ENCODE measurements at regions not wholly inside any gene's neighbourhood (a gene's known extent, or its start where the extent isn't known, plus 50 kb on each side); places are given as distances from the start of the nearest gene placed in this dataset.
A peak's percentile ranks its signal among the peaks of the same experiment; 100 is the strongest.

GRCh38 chr5:166412191-166412590 lies 1879.3 kb upstream of the WWC1 start:
- Mint-ChIP-seq H3K4me1 (no peaks in the 10 kb centered on the region), H3K4me3 (no peak overlapping the region), H3K9me3 (peaks cover 0 to 19% (median 5%) of the 10 kb centered on the region in 7 donors), H3K27me3 (no peaks in the 10 kb centered on the region), H3K27ac (no peak overlapping the region), H3K36me3 (no peaks in the 10 kb centered on the region)
- no peak for ATAC-seq (ENCODE audit: low read depth in 2 of 2)
- Histone ChIP-seq H3K27me3 (ENCODE audit: control insufficient read depth, insufficient read depth, low read length) (no peaks in the 10 kb centered on the region), H3K4me3 (ENCODE audit: low read depth, low read length) (no peak overlapping the region), H3K4me1 (ENCODE audit: control insufficient read depth, insufficient read depth, low read length, poor library complexity, severe bottlenecking) (no peaks in the 10 kb centered on the region), H3K27ac (ENCODE audit: insufficient read depth, low read length, poor library complexity, severe bottlenecking) (no peak overlapping the region), H3K9me3 (ENCODE audit: control insufficient read depth in 2 of 2, low read length in 2 of 2) (peaks cover 0 to 6% of the 10 kb centered on the region in 2 experiments), H3K36me3 (ENCODE audit: control insufficient read depth, insufficient read depth, low read length) (no peaks in the 10 kb centered on the region)
- DNase-seq: no peak

- Mint-ChIP-seq H3K4me1 (no peaks in the 10 kb centered on the region), H3K36me3 (no peaks in the 10 kb centered on the region), H3K27ac (no peak overlapping the region), H3K27me3 (no peaks in the 10 kb centered on the region), H3K9me3 (peaks cover 4 to 32% (median 13%) of the 10 kb centered on the region in 7 donors), H3K4me3 (no peak overlapping the region)
- DNase-seq (no peak), ATAC-seq (ENCODE audit: low read depth in 2 of 2) (no peak)
- no peaks in the 10 kb centered on the region for H3K4me1 ChIP-seq (ENCODE audit: control insufficient read depth, insufficient read depth, low read length, poor library complexity, severe bottlenecking)
- peaks cover 0 to 8% of the 10 kb centered on the region in 2 experiments for H3K9me3 ChIP-seq (ENCODE audit: control insufficient read depth in 2 of 2, low read length in 2 of 2)
- no peak overlapping the region for H3K4me3 ChIP-seq (ENCODE audit: low read depth, low read length)
- H3K27me3 ChIP-seq (ENCODE audit: control insufficient read depth, insufficient read depth, low read length): no peaks in the 10 kb centered on the region
- H3K27ac ChIP-seq (ENCODE audit: insufficient read depth, low read length, poor library complexity, severe bottlenecking): no peak overlapping the region
- no peaks in the 10 kb centered on the region for H3K36me3 ChIP-seq (ENCODE audit: control insufficient read depth, insufficient read depth, low read length)
These were observed 1864.2 kb upstream of the WWC1 start for GRCh38 chr5:166427211-166427610.

- H3K9me3 ChIP-seq (ENCODE audit: control insufficient read depth in 2 of 2, low read length in 2 of 2): peaks cover 0 to 8% of the 10 kb centered on the region in 2 experiments
- no peak overlapping the region for H3K4me3 Mint-ChIP-seq
- no peaks in the 10 kb centered on the region for H3K36me3 ChIP-seq (ENCODE audit: control insufficient read depth, insufficient read depth, low read length)
- peaks cover 6 to 35% (median 13%) of the 10 kb centered on the region in 7 donors for H3K9me3 Mint-ChIP-seq
- no peaks in the 10 kb centered on the region for H3K27me3 ChIP-seq (ENCODE audit: control insufficient read depth, insufficient read depth, low read length)
- DNase-seq (no peak), ATAC-seq (ENCODE audit: low read depth in 2 of 2) (no peak)
- H3K27me3 Mint-ChIP-seq: no peaks in the 10 kb centered on the region
- no peak overlapping the region for H3K27ac ChIP-seq (ENCODE audit: insufficient read depth, low read length, poor library complexity, severe bottlenecking)
- no peaks in the 10 kb centered on the region for H3K4me1 Mint-ChIP-seq
- no peaks in the 10 kb centered on the region for H3K4me1 ChIP-seq (ENCODE audit: control insufficient read depth, insufficient read depth, low read length, poor library complexity, severe bottlenecking)
- no peak overlapping the region for H3K4me3 ChIP-seq (ENCODE audit: low read depth, low read length)
- no peaks in the 10 kb centered on the region for H3K36me3 Mint-ChIP-seq
- no peak overlapping the region for H3K27ac Mint-ChIP-seq
These were observed 1863.1 kb upstream of the WWC1 start for GRCh38 chr5:166428264-166428803.

- no peak overlapping the region for H3K4me3 ChIP-seq (ENCODE audit: low read depth, low read length)
- DNase-seq (no peak), ATAC-seq (ENCODE audit: low read depth in 2 of 2) (no peak)
- H3K27me3 ChIP-seq (ENCODE audit: control insufficient read depth, insufficient read depth, low read length): no peaks in the 10 kb centered on the region
- Mint-ChIP-seq H3K36me3 (no peaks in the 10 kb centered on the region), H3K4me3 (peak overlapping the region in 1 of 4 donors; percentile 63), H3K4me1 (no peaks in the 10 kb centered on the region), H3K9me3 (peaks cover 6 to 41% (median 11%) of the 10 kb centered on the region in 7 donors), H3K27ac (no peak overlapping the region), H3K27me3 (no peaks in the 10 kb centered on the region)
- H3K36me3 ChIP-seq (ENCODE audit: control insufficient read depth, insufficient read depth, low read length): no peaks in the 10 kb centered on the region
- no peak overlapping the region for H3K27ac ChIP-seq (ENCODE audit: insufficient read depth, low read length, poor library complexity, severe bottlenecking)
- no peaks in the 10 kb centered on the region for H3K4me1 ChIP-seq (ENCODE audit: control insufficient read depth, insufficient read depth, low read length, poor library complexity, severe bottlenecking)
- peaks cover 0 to 8% of the 10 kb centered on the region in 2 experiments for H3K9me3 ChIP-seq (ENCODE audit: control insufficient read depth in 2 of 2, low read length in 2 of 2)
These were observed 1860.7 kb upstream of the WWC1 start for GRCh38 chr5:166430491-166431319.

- Mint-ChIP-seq H3K4me1 (no peaks in the 10 kb centered on the region), H3K27me3 (no peaks in the 10 kb centered on the region), H3K4me3 (no peak overlapping the region), H3K9me3 (peaks cover 4 to 40% (median 10%) of the 10 kb centered on the region in 7 donors), H3K36me3 (no peaks in the 10 kb centered on the region), H3K27ac (no peak overlapping the region)
- Histone ChIP-seq H3K27ac (ENCODE audit: insufficient read depth, low read length, poor library complexity, severe bottlenecking) (no peak overlapping the region), H3K36me3 (ENCODE audit: control insufficient read depth, insufficient read depth, low read length) (no peaks in the 10 kb centered on the region), H3K4me3 (ENCODE audit: low read depth, low read length) (no peak overlapping the region), H3K9me3 (ENCODE audit: control insufficient read depth in 2 of 2, low read length in 2 of 2) (peaks cover 0 to 8% of the 10 kb centered on the region in 2 experiments), H3K4me1 (ENCODE audit: control insufficient read depth, insufficient read depth, low read length, poor library complexity, severe bottlenecking) (no peaks in the 10 kb centered on the region), H3K27me3 (ENCODE audit: control insufficient read depth, insufficient read depth, low read length) (no peaks in the 10 kb centered on the region)
- no peak for ATAC-seq (ENCODE audit: low read depth in 2 of 2)
- DNase-seq: no peak
These were observed 1860.0 kb upstream of the WWC1 start for GRCh38 chr5:166431456-166431855.

GRCh38 chr5:166433679-166434078 lies 1857.8 kb upstream of the WWC1 start:
- H3K4me3 ChIP-seq (ENCODE audit: low read depth, low read length): no peak overlapping the region
- Mint-ChIP-seq H3K4me3 (no peak overlapping the region), H3K36me3 (no peaks in the 10 kb centered on the region), H3K9me3 (peaks cover 3 to 28% (median 7%) of the 10 kb centered on the region in 7 donors), H3K27ac (no peak overlapping the region), H3K4me1 (no peaks in the 10 kb centered on the region), H3K27me3 (no peaks in the 10 kb centered on the region)
- no peak overlapping the region for H3K27ac ChIP-seq (ENCODE audit: insufficient read depth, low read length, poor library complexity, severe bottlenecking)
- H3K36me3 ChIP-seq (ENCODE audit: control insufficient read depth, insufficient read depth, low read length): no peaks in the 10 kb centered on the region
- ATAC-seq (ENCODE audit: low read depth in 2 of 2) (no peak), DNase-seq (no peak)
- no peaks in the 10 kb centered on the region for H3K27me3 ChIP-seq (ENCODE audit: control insufficient read depth, insufficient read depth, low read length)
- H3K9me3 ChIP-seq (ENCODE audit: control insufficient read depth in 2 of 2, low read length in 2 of 2): peaks cover 0 to 8% of the 10 kb centered on the region in 2 experiments
- H3K4me1 ChIP-seq (ENCODE audit: control insufficient read depth, insufficient read depth, low read length, poor library complexity, severe bottlenecking): no peaks in the 10 kb centered on the region

GRCh38 chr5:166436872-166437271 lies 1854.6 kb upstream of the WWC1 start:
- H3K4me3 Mint-ChIP-seq: no peak overlapping the region
- Histone ChIP-seq H3K27me3 (ENCODE audit: control insufficient read depth, insufficient read depth, low read length) (no peaks in the 10 kb centered on the region), H3K36me3 (ENCODE audit: control insufficient read depth, insufficient read depth, low read length) (no peaks in the 10 kb centered on the region), H3K4me3 (ENCODE audit: low read depth, low read length) (no peak overlapping the region), H3K27ac (ENCODE audit: insufficient read depth, low read length, poor library complexity, severe bottlenecking) (no peak overlapping the region), H3K9me3 (ENCODE audit: control insufficient read depth in 2 of 2, low read length in 2 of 2) (no peaks in the 10 kb centered on the region), H3K4me1 (ENCODE audit: control insufficient read depth, insufficient read depth, low read length, poor library complexity, severe bottlenecking) (no peaks in the 10 kb centered on the region)
- ATAC-seq (ENCODE audit: low read depth in 2 of 2): no peak
- no peaks in the 10 kb centered on the region for H3K36me3 Mint-ChIP-seq
- H3K27ac Mint-ChIP-seq: no peak overlapping the region
- no peaks in the 10 kb centered on the region for H3K4me1 Mint-ChIP-seq
- no peaks in the 10 kb centered on the region for H3K27me3 Mint-ChIP-seq
- peaks cover 0 to 16% (median 9%) of the 10 kb centered on the region in 7 donors for H3K9me3 Mint-ChIP-seq
- DNase-seq: no peak

GRCh38 chr5:166486348-166486747 lies 1805.1 kb upstream of the WWC1 start:
- Histone ChIP-seq H3K36me3 (ENCODE audit: control insufficient read depth, insufficient read depth, low read length) (no peaks in the 10 kb centered on the region), H3K4me1 (ENCODE audit: control insufficient read depth, insufficient read depth, low read length, poor library complexity, severe bottlenecking) (no peaks in the 10 kb centered on the region), H3K27me3 (ENCODE audit: control insufficient read depth, insufficient read depth, low read length) (no peaks in the 10 kb centered on the region), H3K4me3 (ENCODE audit: low read depth, low read length) (no peak overlapping the region), H3K9me3 (ENCODE audit: control insufficient read depth in 2 of 2, low read length in 2 of 2) (peaks cover 5 to 18% of the 10 kb centered on the region in 2 experiments), H3K27ac (ENCODE audit: insufficient read depth, low read length, poor library complexity, severe bottlenecking) (no peak overlapping the region)
- no peaks in the 10 kb centered on the region for H3K36me3 Mint-ChIP-seq
- no peaks in the 10 kb centered on the region for H3K4me1 Mint-ChIP-seq
- DNase-seq (no peak), ATAC-seq (ENCODE audit: low read depth in 2 of 2) (no peak)
- H3K4me3 Mint-ChIP-seq: no peak overlapping the region
- peaks cover 0 to 14% (median 10%) of the 10 kb centered on the region in 7 donors for H3K9me3 Mint-ChIP-seq
- H3K27ac Mint-ChIP-seq: no peak overlapping the region
- H3K27me3 Mint-ChIP-seq: no peaks in the 10 kb centered on the region
